Ascending aorta (tissue), 2 donors: ENCODE measurements at regions not wholly inside any gene's neighbourhood (a gene's known extent, or its start where the extent isn't known, plus 50 kb on each side); places are given as distances from the start of the nearest gene placed in this dataset.

Experiments used
- DNase-seq, 2 donors: peaks; one replicate each; pipeline ENCODE4 v3.0.0-alpha.2; 2019; ENCODE audit warnings: low spot score in 2 of 2
- H3K27ac ChIP-seq, 2 donors: fragments of 200-600 bp; sonication (generic); one replicate each; pipeline ENCODE4 v1.5.1; 2016 to 2017; ENCODE audit warnings: mild to moderate bottlenecking in 1 of 2
- H3K27me3 ChIP-seq: fragments of 200-600 bp; sonication (generic); one replicate; pipeline ENCODE4 v1.5.1; 2017
- H3K36me3 ChIP-seq, 2 donors: fragments of 200-600 bp; sonication (generic); one replicate each; pipeline ENCODE4 v1.5.1; 2016
- H3K4me1 ChIP-seq, 2 donors: fragments of 200-600 bp; sonication (generic); one replicate each; pipeline ENCODE4 v1.5.1; 2016 to 2017; ENCODE audit warnings: mild to moderate bottlenecking in 1 of 2
- H3K4me3 ChIP-seq, 2 donors: fragments of 200-600 bp; sonication (generic); one replicate each; pipeline ENCODE4 v1.5.1; 2016 to 2017; ENCODE audit warnings: mild to moderate bottlenecking in 1 of 2
- H3K9me3 ChIP-seq, 2 donors: fragments of 200-600 bp; sonication (generic); one replicate each; pipeline ENCODE4 v1.5.1; 2016
- CTCF ChIP-seq, 3 experiments: fragments of 200-600 bp in 2 of 3; fragments of 450-650 bp in 1 of 3; sonication (generic) in 2 of 3; IDR thresholded peaks; one replicate each; pipeline ENCODE4 v1.5.1; 2016 to 2019; ENCODE audit warnings: antibody characterized with exemption in 3 of 3, mild to moderate bottlenecking in 1 of 3, moderate library complexity in 1 of 3
- intact Hi-C: fragments of 100-400 bp; cut with DNase I; formaldehyde crosslinking; loops from one replicate; pipeline ENCODE4 v1.15.1; 2023

- no peak for DNase-seq
- Histone ChIP-seq H3K4me1 (no peaks in the 10 kb centered on the region), H3K27me3 (no peaks in the 10 kb centered on the region), H3K9me3 (no peaks in the 10 kb centered on the region), H3K4me3 (no peak overlapping the region), H3K36me3 (no peaks in the 10 kb centered on the region), H3K27ac (no peak overlapping the region)
- TF ChIP-seq CTCF (IDR thresholded peaks at IDR 0.05) = no peak
- intact Hi-C loops = no loop called here
Measured at GRCh38 chr5:56698463-56699381, 116.6 kb upstream of the MAP3K1 start.

- Histone ChIP-seq H3K27me3 (no peaks in the 10 kb centered on the region), H3K4me3 (no peak overlapping the region), H3K4me1 (no peaks in the 10 kb centered on the region), H3K9me3 (no peaks in the 10 kb centered on the region), H3K36me3 (no peaks in the 10 kb centered on the region), H3K27ac (no peak overlapping the region)
- intact Hi-C loops = no loop called here
- no peak for TF ChIP-seq CTCF (IDR thresholded peaks at IDR 0.05)
- DNase-seq = no peak
Measured at GRCh38 chr5:56696900-56697299, 118.4 kb upstream of the MAP3K1 start.

GRCh38 chr5:56693220-56693579, 122.1 kb upstream of the MAP3K1 start:
- no peak overlapping the region for H3K27ac ChIP-seq
- no peaks in the 10 kb centered on the region for H3K9me3 ChIP-seq
- intact Hi-C loops = no loop called here
- no peak for DNase-seq
- TF ChIP-seq CTCF (IDR thresholded peaks at IDR 0.05) = no peak
- no peak overlapping the region for H3K4me3 ChIP-seq
- no peaks in the 10 kb centered on the region for H3K27me3 ChIP-seq
- no peaks in the 10 kb centered on the region for H3K4me1 ChIP-seq
- H3K36me3 ChIP-seq = no peaks in the 10 kb centered on the region

GRCh38 chr5:56692359-56693219, 122.8 kb upstream of the MAP3K1 start:
- H3K27me3 ChIP-seq = no peaks in the 10 kb centered on the region
- no peak overlapping the region for H3K4me3 ChIP-seq
- DNase-seq = no peak
- TF ChIP-seq CTCF (IDR thresholded peaks at IDR 0.05) = no peak
- no peaks in the 10 kb centered on the region for H3K36me3 ChIP-seq
- intact Hi-C loops = no loop called here
- H3K9me3 ChIP-seq = no peaks in the 10 kb centered on the region
- H3K27ac ChIP-seq = no peak overlapping the region
- no peaks in the 10 kb centered on the region for H3K4me1 ChIP-seq

- intact Hi-C loops = no loop called here
Measured at GRCh38 chr5:56688402-56688801, 126.9 kb upstream of the MAP3K1 start.

More at GRCh38 chr5:56688402-56688801, 126.9 kb upstream of the MAP3K1 start:
- Histone ChIP-seq H3K9me3 (no peaks in the 10 kb centered on the region), H3K36me3 (no peaks in the 10 kb centered on the region), H3K27ac (no peak overlapping the region), H3K4me1 (no peaks in the 10 kb centered on the region), H3K27me3 (no peaks in the 10 kb centered on the region), H3K4me3 (no peak overlapping the region)
- no peak for TF ChIP-seq CTCF (IDR thresholded peaks at IDR 0.05)
- DNase-seq = no peak
